GM19324 (cell line): ENCODE measurements at regions not wholly inside any gene's neighbourhood (a gene's known extent, or its start where the extent isn't known, plus 50 kb on each side); places are given as distances from the start of the nearest gene placed in this dataset.
"Not testable (repeated sequence)": the region's sequence is repeated elsewhere in the genome, so short reads cannot be mapped to it uniquely, and the experiment has no call there.

ENCODE experiments used
- ATAC-seq: cut with Tn5 transposase; IDR thresholded peaks from one replicate; pipeline ENCODE4 v1.9.1; 2021; ENCODE audit warnings: mild to moderate bottlenecking, moderate library complexity; ENCODE audit not compliant: unreplicated experiment, low FRiP score

DNA sequence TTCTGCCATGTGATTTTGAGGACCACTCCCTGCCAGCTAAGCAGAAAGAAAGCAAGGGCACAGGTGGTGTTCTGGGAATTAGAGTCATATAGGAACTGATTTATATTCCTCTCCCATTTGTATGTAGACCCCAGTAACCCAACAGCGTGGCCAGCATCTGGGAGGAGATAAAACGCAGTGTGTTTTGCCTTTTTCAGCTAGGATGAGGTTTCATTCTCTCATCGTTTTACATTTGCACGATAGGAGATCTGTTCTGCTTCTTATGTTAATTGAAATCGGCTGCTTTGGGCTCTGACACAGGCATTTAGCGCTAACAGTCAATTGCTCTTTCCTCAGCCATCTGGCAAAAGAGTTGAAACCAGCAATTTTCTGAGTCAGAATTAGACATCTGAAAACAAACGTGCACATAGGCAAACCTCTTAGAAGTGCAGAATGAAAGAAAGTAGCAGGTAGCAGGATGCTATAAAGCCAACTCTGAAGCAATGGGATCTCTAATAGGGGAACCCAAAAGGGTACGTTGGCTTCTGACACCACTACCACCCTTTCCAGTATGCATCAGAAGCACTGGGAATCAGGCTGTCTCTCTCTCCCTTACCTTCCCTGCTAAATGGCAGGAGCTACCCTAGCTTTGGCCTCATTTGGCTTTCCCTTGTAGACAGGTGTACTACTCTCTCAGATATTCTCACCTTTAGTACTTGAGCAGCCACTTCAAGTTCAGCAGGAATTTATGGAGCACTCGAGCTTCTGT lies 219.1 kb downstream of the PHLDA1 start:
- ATAC-seq: peak; percentile 48

DNA sequence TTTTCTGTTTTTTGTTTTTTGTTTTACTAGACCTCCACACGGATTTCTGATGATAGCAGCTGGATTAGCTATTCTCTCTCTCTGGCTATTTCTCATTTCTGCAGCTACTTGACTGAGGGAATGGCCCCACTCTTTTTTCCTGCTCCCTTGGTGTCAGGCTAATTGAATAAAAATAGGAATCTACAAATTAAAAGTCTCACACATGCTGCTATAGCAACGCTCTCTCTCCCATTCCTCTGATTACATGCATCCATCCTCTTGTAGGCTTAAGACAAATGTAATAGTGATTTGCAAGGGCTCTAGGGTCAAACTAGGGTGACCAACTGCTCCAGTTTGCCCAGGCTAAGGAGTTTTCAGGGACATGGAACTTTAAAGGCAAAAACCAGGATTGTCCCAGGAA lies 221.8 kb downstream of the PHLDA1 start:
- no peak for ATAC-seq

- ATAC-seq: no peak
Observed at GRCh38 chr12:75807494-75807893, 224.1 kb downstream of the PHLDA1 start.

DNA sequence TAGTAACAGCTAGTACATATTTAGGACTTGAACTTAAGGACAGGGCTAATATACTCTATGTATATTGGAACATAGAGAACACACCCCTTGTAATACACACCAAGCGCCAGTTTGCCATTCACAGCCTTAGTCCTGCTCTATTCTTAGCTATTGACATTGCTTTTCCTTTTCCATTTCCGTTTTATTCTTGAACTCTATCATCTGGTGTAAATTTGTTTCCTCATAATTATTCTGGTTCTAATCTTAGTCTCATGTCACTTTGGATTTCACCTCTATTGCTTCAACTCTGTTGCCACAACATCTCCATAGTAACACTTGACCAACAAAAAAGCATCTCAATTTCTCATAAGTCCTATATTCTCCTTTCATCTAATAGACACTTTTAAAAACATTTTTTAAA lies 225.7 kb downstream of the PHLDA1 start:
- ATAC-seq: no peak

DNA sequence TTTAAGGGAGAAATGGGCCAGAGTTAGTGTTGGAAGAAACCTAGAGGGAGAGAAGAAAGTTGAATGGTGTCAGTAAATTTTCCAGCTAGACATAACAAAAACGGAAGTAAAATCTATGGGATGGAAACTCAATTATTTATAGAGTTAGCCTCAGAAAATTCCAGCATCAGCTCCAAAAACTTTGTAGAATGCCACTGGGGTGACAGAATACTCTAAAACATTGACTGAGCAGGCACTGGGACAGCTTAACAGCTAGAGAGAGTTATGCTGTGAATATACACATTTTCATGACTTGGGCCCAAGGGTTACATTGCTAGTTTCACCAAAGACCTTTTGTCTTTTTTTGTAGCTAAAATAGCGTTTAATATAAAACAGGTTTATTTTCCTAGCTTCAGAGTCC lies 226.3 kb downstream of the PHLDA1 start:
- ATAC-seq: no peak

GRCh38 chr12:75798136-75798926 lies 233.2 kb downstream of the PHLDA1 start:
- ATAC-seq: no peak

DNA sequence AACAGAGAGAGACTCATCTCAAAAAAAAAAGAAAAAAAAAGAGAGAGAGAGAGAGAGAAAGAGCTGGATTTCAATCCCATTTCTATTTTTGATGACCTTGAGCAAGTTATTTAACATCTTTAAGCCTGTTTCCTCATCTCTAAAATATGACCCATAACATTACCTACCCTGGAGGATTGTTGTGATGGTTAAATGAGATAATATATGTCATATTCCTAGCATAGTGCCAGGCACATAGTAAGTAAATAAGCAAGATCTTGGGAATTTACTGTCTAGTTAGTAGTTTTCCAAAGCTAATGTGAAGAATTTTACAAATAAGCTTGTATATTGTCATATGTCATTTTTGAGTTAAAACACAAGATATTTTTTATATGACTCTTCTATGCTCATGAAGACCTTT lies 236.5 kb downstream of the PHLDA1 start:
- ATAC-seq: no peak

DNA sequence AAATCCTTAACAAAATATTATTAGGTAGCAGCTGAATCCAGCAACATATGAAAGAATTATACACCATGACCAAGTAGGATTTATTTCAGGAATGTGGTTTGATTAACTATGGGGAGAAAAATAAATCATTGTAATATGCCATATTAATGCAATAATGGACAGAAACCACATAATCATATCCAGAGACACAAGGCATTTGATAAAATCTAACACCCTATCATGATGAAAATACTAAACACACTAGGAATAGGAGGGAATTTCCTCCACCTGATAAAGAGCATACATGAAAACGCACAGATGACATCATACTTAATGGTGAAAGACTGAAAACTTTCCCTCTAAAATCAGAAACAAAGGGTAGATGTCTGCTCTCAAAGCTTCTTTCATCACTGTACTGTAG lies 238.9 kb downstream of the PHLDA1 start:
- ATAC-seq: no peak

DNA sequence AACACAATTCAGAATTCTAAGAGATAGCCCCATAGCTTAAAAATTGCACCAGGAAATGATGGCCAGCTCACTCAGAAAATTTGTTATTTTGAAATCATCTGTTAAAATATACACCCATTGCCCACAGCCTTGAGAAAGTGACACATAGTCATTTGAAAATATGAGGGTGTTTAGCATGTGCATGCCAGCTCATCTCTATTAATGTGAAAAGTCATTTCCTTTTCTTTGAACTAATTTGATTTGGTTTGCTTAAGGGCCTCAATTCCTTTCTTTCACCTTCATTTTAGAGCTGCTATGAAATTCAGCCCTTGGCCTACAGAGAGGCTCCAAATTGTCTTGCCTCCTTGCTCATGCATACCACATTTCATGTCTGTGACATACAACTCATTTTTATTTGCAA lies 241.4 kb downstream of the PHLDA1 start:
- no peak for ATAC-seq

- ATAC-seq: not testable (repeated sequence)
Observed at GRCh38 chr12:75787146-75787545, 244.4 kb downstream of the PHLDA1 start.

DNA sequence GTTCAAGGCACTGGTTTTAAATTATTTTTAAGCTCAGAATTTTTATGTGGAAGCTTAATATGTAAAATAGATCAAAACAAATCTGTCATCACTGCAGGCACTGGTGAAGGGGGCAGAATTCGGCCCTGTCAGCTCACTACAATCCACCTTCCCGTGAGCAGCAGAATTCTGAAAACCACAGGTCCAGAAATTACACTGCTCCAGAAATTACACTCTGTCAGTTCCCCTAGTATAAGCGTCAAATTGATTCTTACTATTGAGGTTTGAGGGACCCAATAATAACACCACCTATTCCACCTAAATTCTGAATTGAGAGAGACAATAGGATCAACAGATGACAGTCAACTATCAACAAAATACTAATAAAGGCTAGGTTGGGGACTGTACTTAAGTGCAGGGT lies 245.5 kb downstream of the PHLDA1 start:
- ATAC-seq: no peak

DNA sequence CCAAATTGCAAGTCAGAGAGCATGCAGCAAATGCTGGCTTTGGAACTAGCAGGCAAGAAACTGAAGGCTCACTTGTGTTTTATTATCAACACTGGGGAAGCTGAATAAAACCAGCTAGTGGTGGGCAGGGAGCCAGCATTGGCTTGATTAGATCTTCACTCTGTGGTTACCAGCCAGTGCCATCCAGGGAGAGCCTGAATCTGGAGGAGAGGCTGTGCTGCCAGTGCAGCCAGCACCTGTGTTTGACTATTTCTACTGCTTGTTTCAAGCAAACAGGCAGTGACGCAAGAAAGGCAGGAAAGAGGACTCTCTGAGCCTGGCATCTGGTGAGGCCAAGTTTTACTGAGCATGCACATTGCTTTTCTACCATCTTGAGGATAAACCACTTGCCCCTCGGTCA lies 247.0 kb downstream of the PHLDA1 start:
- no peak for ATAC-seq

- ATAC-seq: no peak
Observed at GRCh38 chr12:75783093-75783877, 248.3 kb downstream of the PHLDA1 start.

DNA sequence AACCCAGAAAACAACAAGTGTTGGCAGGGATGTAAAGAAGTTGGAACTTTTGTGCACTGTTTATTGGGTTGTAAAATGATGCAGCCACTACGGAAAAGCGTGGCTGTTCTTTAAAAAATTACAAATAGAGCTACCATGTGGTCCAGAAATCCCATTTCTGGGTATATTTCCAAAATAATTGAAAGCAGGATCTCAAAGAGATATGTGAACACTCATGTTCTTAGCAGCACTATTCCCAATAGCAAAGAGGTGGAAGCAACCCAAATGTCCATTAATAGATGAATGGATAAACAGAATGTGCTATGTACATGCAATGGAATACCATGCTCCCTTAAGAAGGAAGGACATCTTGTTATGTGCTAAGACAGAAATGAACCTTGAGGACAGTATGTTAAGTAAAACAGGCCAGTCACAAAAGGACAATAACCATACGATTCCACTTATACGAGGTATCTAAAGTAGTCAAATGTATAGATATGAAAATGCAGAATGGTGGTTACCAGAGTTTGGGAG lies 249.5 kb downstream of the PHLDA1 start:
- no peak for ATAC-seq

GRCh38 chr12:75781532-75782046 lies 250.0 kb downstream of the PHLDA1 start:
- no peak for ATAC-seq

- no peak for ATAC-seq
Observed at GRCh38 chr12:75779891-75780496, 251.6 kb downstream of the PHLDA1 start.

- ATAC-seq: peak; percentile 66
Observed at GRCh38 chr12:75774261-75775052, 257.1 kb downstream of the PHLDA1 start.

- no peak for ATAC-seq
Observed at GRCh38 chr12:75773377-75773776, 258.2 kb downstream of the PHLDA1 start.

GRCh38 chr12:75771023-75771422 lies 259.6 kb upstream of the KRR1 start:
- no peak for ATAC-seq

- ATAC-seq: no peak
Observed at GRCh38 chr12:75767957-75768356, 256.5 kb upstream of the KRR1 start.
